Lower lobe of right lung (tissue), 2 donors: ENCODE measurements at regions not wholly inside any gene's neighbourhood (a gene's known extent, or its start where the extent isn't known, plus 50 kb on each side); places are given as distances from the start of the nearest gene placed in this dataset.

Source experiments
- ATAC-seq, 2 donors: fragments of 200-7000 bp; cut with Tn5 transposase; one replicate each; pipeline ENCODE4 v1.9.1; 2020 to 2022; ENCODE audit warnings: mild to moderate bottlenecking in 2 of 2, moderate library complexity in 2 of 2
- DNase-seq: peaks from one replicate; pipeline ENCODE4 v3.0.0-alpha.2; 2020
- H3K27ac ChIP-seq: fragments of 200-600 bp; one replicate; pipeline ENCODE4 v1.8.0; 2022
- H3K27me3 ChIP-seq: fragments of 200-600 bp; one replicate; pipeline ENCODE4 v1.8.0; 2022; ENCODE audit warnings: low read depth
- H3K36me3 ChIP-seq: fragments of 200-600 bp; one replicate; pipeline ENCODE4 v1.8.0; 2022; ENCODE audit warnings: mild to moderate bottlenecking
- H3K4me1 ChIP-seq: fragments of 200-600 bp; one replicate; pipeline ENCODE4 v1.8.0; 2022
- H3K4me3 ChIP-seq: fragments of 200-600 bp; one replicate; pipeline ENCODE4 v1.8.0; 2022; ENCODE audit warnings: mild to moderate bottlenecking
- H3K9me3 ChIP-seq: fragments of 200-600 bp; one replicate; pipeline ENCODE4 v1.8.0; 2022
- CTCF ChIP-seq: fragments of 200-600 bp; IDR thresholded peaks from one replicate; pipeline ENCODE4 v1.8.0; 2022; ENCODE audit warnings: antibody characterized with exemption, mild to moderate bottlenecking
- intact Hi-C: fragments of 100-400 bp; cut with DNase I; formaldehyde crosslinking; loops from one replicate; pipeline ENCODE4 v1.11.0; 2022
- donor health status: DM: no; HTN: yes; CAD: no; lungs with severe emphysema.

DNA sequence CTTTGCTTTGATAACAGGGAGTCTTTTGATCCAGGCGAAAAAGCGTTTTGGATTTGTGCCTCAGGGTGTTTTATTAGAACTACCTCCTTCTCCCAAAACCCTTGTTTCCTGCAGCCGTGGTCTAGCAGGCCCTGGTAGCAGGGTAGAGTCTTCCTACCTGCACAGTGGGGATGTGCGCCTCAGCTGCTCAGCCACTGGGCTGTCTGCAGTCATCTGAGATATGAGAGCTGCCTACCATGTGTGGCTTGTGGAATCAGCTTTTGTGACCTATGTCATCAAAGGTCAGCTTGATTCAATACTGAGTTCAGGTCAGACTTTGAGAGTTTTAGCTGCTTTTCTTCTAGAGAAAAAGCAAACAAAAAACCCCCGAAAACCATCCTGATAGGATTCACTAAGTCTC lies 279.5 kb downstream of the CLIC5 start:
- TF ChIP-seq CTCF = no peak

GRCh38 chr6:45732731-45733130 lies 282.9 kb downstream of the CLIC5 start:
- Histone ChIP-seq H3K4me1 (no peaks in the 10 kb centered on the region), H3K36me3 (no peaks in the 10 kb centered on the region), H3K9me3 (no peaks in the 10 kb centered on the region), H3K27ac (no peak overlapping the region), H3K27me3 (no peaks in the 10 kb centered on the region), H3K4me3 (no peak overlapping the region)
- DNase-seq (no peak), ATAC-seq (no peak)
- no peak for TF ChIP-seq CTCF
- intact Hi-C loops = no loop called here

More for the DNA sequence above, 279.5 kb downstream of the CLIC5 start:
- H3K36me3 ChIP-seq = no peaks in the 10 kb centered on the region
- no peak for DNase-seq
- no peaks in the 10 kb centered on the region for H3K9me3 ChIP-seq
- intact Hi-C loops = no loop called here
- peaks cover 3% of the 10 kb centered on the region for H3K4me1 ChIP-seq
- ATAC-seq = no peak
- no peak overlapping the region for H3K27ac ChIP-seq
- no peaks in the 10 kb centered on the region for H3K27me3 ChIP-seq
- H3K4me3 ChIP-seq = no peak overlapping the region

GRCh38 chr6:45730232-45730631 lies 285.4 kb downstream of the CLIC5 start:
- Histone ChIP-seq H3K27ac (no peak overlapping the region), H3K9me3 (no peaks in the 10 kb centered on the region), H3K4me1 (no peaks in the 10 kb centered on the region), H3K36me3 (no peaks in the 10 kb centered on the region), H3K4me3 (no peak overlapping the region), H3K27me3 (no peaks in the 10 kb centered on the region)
- intact Hi-C loops = no loop called here
- TF ChIP-seq CTCF = no peak
- no peak for DNase-seq
- ATAC-seq = no peak

DNA sequence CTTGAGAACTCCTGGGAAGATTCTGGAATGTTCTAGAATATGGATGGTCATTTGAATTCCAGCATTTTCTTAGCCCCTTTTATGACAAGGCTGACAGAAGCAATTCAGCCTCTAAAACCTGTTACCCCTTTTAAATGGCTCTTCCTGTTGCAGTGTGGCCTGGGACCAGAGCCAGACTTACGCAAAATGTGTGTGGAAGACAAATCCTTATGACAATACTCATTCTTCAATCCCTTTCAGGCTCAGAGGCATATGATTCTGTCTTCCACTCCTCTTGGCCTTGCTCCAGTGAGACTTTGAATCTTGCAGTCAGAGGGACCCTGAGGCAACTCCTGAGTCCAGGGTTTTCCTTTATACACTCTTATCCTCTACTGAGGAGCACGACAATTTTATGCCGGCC lies 287.0 kb downstream of the CLIC5 start:
- TF ChIP-seq CTCF = no peak
- Histone ChIP-seq H3K27ac (no peak overlapping the region), H3K4me3 (no peak overlapping the region), H3K4me1 (no peaks in the 10 kb centered on the region), H3K9me3 (no peaks in the 10 kb centered on the region), H3K36me3 (no peaks in the 10 kb centered on the region), H3K27me3 (no peaks in the 10 kb centered on the region)
- no peak for ATAC-seq
- no peak for DNase-seq
- intact Hi-C loops = no loop called here

DNA sequence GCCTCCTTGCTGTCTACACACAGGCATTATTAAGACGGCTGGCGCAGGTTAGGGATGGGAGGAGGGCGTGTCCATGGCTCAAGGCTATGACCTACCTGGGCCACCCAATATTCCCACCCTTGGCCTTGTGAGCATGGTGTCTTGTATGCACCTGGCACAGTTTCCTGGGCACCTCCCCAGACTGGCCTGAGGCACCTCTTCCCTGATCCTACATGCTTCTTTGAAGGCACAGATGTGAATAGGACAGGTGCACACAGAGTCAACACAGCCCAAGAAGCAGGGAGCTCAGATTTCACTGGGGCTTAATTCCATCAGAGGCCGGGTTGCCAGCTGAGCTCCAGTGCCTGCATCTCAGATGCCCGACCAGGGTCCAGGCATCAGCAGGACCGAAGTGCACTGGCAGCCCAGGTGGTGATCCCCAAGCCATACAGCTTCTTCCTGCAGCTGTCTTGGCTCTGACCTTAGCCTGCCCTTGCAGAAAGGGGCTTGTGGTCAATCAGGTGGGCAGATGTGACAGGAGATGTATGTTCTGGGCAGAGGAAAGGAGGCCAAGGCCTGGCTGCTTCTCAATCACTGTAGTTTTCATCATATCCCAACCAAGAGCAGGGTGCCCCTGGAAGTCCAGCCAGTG lies 287.7 kb downstream of the CLIC5 start:
- DNase-seq = no peak
- H3K4me3 ChIP-seq = no peak overlapping the region
- no peak for TF ChIP-seq CTCF
- no peaks in the 10 kb centered on the region for H3K27me3 ChIP-seq
- no peaks in the 10 kb centered on the region for H3K36me3 ChIP-seq
- ATAC-seq = no peak
- no peak overlapping the region for H3K27ac ChIP-seq
- no peaks in the 10 kb centered on the region for H3K4me1 ChIP-seq
- intact Hi-C loops = no loop called here
- H3K9me3 ChIP-seq = peaks cover 6% of the 10 kb centered on the region
